ENCODE measurements at regions not wholly inside any gene's neighbourhood (a gene's known extent, or its start where the extent isn't known, plus 50 kb on each side); places are given as distances from the start of the nearest gene placed in this dataset.

DNA sequence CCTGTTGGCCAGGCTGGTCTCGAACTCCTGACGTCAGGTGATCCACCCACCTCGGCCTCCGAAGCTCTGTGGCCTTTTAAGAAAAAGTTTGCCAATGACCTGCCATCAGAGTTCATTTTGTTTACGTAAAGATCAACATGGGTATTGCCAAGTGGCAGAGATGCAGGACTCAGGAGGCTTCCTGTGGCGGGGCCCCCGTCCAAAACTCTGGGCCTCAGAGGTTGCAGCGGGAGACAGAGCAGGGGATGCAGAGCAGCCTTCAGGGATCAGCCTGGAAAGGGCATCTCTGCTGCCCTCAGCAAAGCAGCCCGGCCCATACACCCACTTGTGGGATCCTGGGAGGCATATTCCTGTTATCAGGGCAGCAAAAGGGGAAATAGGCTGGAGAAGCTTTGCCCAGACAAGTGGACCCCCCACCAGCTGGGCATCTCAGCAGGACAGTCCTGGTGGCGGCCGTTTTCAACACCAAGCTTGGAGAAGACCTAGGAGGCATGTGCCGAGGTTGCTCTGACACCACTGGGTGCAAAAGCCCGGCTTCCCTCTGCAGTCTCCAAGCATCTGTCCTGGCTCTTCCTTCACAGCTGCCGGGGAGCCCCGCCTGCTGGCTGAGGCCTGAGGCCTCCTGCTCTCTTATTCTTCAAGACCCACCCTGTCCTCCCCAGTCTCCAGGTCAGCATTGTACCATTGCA lies 1152.4 kb downstream of the BRD1 start:
- DNase-seq (no peak), ATAC-seq (replicated peaks in 1 of 4) (no peak)
- Histone ChIP-seq H3K4me1 (ENCODE audit: control insufficient read depth in 1 of 2, extremely low read depth in 1 of 2, insufficient read depth in 2 of 2, low read length in 2 of 2) (no peaks in the 10 kb centered on the region), H3K9me3 (no peaks in the 10 kb centered on the region), H3K36me3 (ENCODE audit: control insufficient read depth in 2 of 2, extremely low read depth in 1 of 2, insufficient read depth in 1 of 2, low read length in 1 of 2) (no peaks in the 10 kb centered on the region), H3K27ac (ENCODE audit: low read length) (no peak overlapping the region), H3K4me3 (ENCODE audit: control insufficient read depth in 1 of 2, extremely low read depth in 1 of 2, low read length in 1 of 2) (no peak overlapping the region), H3K27me3 (replicated peaks in 1 of 2; ENCODE audit: control insufficient read depth in 2 of 2, extremely low read depth in 1 of 2, insufficient read depth in 2 of 2, low read length in 1 of 2) (no peaks in the 10 kb centered on the region)
- ChIA-PET POLR2A (no interaction called here), CTCF (no interaction called here)
- no peaks in the 10 kb centered on the region for H3K4me1 Mint-ChIP-seq
- peaks cover 3 to 16% (median 15%) of the 10 kb centered on the region in 3 donors for H3K9me3 Mint-ChIP-seq
- no peak overlapping the region for H3K27ac Mint-ChIP-seq
- H3K27me3 Mint-ChIP-seq: no peaks in the 10 kb centered on the region
- no peak overlapping the region for H3K4me3 Mint-ChIP-seq
- WGBS (ENCODE audit: insufficient coverage): 90% methylated on average over 15 of the region's 15 CpGs
- no peaks in the 10 kb centered on the region for H3K36me3 Mint-ChIP-seq

DNA sequence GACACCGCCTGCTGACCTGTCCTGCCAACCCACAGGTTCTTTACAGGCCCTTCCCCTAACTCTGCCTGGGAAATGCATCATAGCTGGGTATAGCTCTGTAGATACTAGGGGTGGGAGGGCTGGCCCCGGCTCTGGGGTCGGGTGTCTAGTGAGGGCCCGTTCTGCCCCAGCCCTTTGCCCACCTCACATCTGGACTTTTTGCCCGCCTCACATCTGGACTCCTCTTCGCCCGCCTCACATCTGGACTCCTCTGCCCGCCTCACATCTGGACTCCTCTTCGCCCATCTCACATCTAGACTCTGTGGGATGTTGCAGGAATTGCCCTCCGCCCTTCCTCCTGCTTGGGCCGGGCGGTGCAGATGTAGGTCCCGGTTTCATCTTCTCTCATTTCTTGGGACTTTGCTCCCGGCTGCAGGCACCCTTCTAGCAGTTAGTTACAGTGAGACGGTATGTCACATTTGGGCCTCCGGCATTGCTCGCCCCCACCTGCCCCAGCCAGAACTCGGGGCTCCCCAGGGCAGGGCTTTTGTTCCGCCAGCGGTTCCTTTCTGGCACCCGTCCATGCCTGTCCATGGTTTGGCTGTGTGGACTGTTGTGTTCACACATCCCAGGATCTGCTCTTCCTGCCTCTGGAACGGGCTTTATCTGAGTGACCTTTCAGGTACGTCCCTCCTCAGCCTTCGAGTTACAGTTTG lies 1153.7 kb downstream of the BRD1 start:
- ChIA-PET CTCF (no interaction called here), POLR2A (no interaction called here)
- Mint-ChIP-seq H3K4me3 (no peak overlapping the region), H3K27me3 (no peaks in the 10 kb centered on the region), H3K4me1 (no peaks in the 10 kb centered on the region), H3K36me3 (no peaks in the 10 kb centered on the region), H3K9me3 (peaks cover 3 to 16% (median 15%) of the 10 kb centered on the region in 3 donors), H3K27ac (no peak overlapping the region)
- Histone ChIP-seq H3K9me3 (no peaks in the 10 kb centered on the region), H3K27me3 (replicated peaks in 1 of 2; ENCODE audit: control insufficient read depth in 2 of 2, extremely low read depth in 1 of 2, insufficient read depth in 2 of 2, low read length in 1 of 2) (peaks cover 0 to 6% of the 10 kb centered on the region in 2 experiments), H3K4me3 (ENCODE audit: control insufficient read depth in 1 of 2, extremely low read depth in 1 of 2, low read length in 1 of 2) (no peak overlapping the region), H3K27ac (ENCODE audit: low read length) (no peak overlapping the region), H3K4me1 (ENCODE audit: control insufficient read depth in 1 of 2, extremely low read depth in 1 of 2, insufficient read depth in 2 of 2, low read length in 2 of 2) (no peaks in the 10 kb centered on the region), H3K36me3 (ENCODE audit: control insufficient read depth in 2 of 2, extremely low read depth in 1 of 2, insufficient read depth in 1 of 2, low read length in 1 of 2) (no peaks in the 10 kb centered on the region)
- WGBS (ENCODE audit: insufficient coverage): 82% methylated on average over 20 of the region's 24 CpGs
- ATAC-seq (replicated peaks in 1 of 4): no peak
- no peak for DNase-seq

GRCh38 chr22:48672387-48672786 lies 1155.3 kb downstream of the BRD1 start:
- Mint-ChIP-seq H3K9me3 (peaks cover 3 to 16% (median 15%) of the 10 kb centered on the region in 3 donors), H3K4me3 (no peak overlapping the region), H3K36me3 (no peaks in the 10 kb centered on the region), H3K4me1 (no peaks in the 10 kb centered on the region), H3K27me3 (no peaks in the 10 kb centered on the region), H3K27ac (no peak overlapping the region)
- H3K9me3 ChIP-seq: no peaks in the 10 kb centered on the region
- H3K4me3 ChIP-seq (ENCODE audit: control insufficient read depth in 1 of 2, extremely low read depth in 1 of 2, low read length in 1 of 2): no peak overlapping the region
- H3K4me1 ChIP-seq (ENCODE audit: control insufficient read depth in 1 of 2, extremely low read depth in 1 of 2, insufficient read depth in 2 of 2, low read length in 2 of 2): no peaks in the 10 kb centered on the region
- ChIA-PET CTCF (no interaction called here), POLR2A (no interaction called here)
- no CpG with 5 or more reads among the region's 3 CpGs for WGBS (ENCODE audit: insufficient coverage)
- H3K27ac ChIP-seq (ENCODE audit: low read length): no peak overlapping the region
- ATAC-seq (replicated peaks in 1 of 4) (no peak), DNase-seq (no peak)
- no peaks in the 10 kb centered on the region for H3K36me3 ChIP-seq (ENCODE audit: control insufficient read depth in 2 of 2, extremely low read depth in 1 of 2, insufficient read depth in 1 of 2, low read length in 1 of 2)
- peaks cover 0 to 6% of the 10 kb centered on the region in 2 experiments for H3K27me3 ChIP-seq (replicated peaks in 1 of 2; ENCODE audit: control insufficient read depth in 2 of 2, extremely low read depth in 1 of 2, insufficient read depth in 2 of 2, low read length in 1 of 2)

- no peaks in the 10 kb centered on the region for H3K4me1 ChIP-seq (ENCODE audit: control insufficient read depth in 1 of 2, extremely low read depth in 1 of 2, insufficient read depth in 2 of 2, low read length in 2 of 2)
- ATAC-seq (replicated peaks in 1 of 4) (no peak), DNase-seq (no peak)
- ChIA-PET POLR2A (no interaction called here), CTCF (no interaction called here)
- no peak overlapping the region for H3K27ac Mint-ChIP-seq
- no peaks in the 10 kb centered on the region for H3K36me3 ChIP-seq (ENCODE audit: control insufficient read depth in 2 of 2, extremely low read depth in 1 of 2, insufficient read depth in 1 of 2, low read length in 1 of 2)
- no peaks in the 10 kb centered on the region for H3K4me1 Mint-ChIP-seq
- H3K27me3 ChIP-seq (replicated peaks in 1 of 2; ENCODE audit: control insufficient read depth in 2 of 2, extremely low read depth in 1 of 2, insufficient read depth in 2 of 2, low read length in 1 of 2): peaks cover 0 to 6% of the 10 kb centered on the region in 2 experiments
- H3K27ac ChIP-seq (ENCODE audit: low read length): no peak overlapping the region
- H3K4me3 Mint-ChIP-seq: no peak overlapping the region
- no peaks in the 10 kb centered on the region for H3K36me3 Mint-ChIP-seq
- 72% methylated on average over 4 of the region's 5 CpGs for WGBS (ENCODE audit: insufficient coverage)
- H3K4me3 ChIP-seq (ENCODE audit: control insufficient read depth in 1 of 2, extremely low read depth in 1 of 2, low read length in 1 of 2): no peak overlapping the region
- no peaks in the 10 kb centered on the region for H3K9me3 ChIP-seq
- H3K9me3 Mint-ChIP-seq: peaks cover 3 to 16% (median 15%) of the 10 kb centered on the region in 3 donors
- no peaks in the 10 kb centered on the region for H3K27me3 Mint-ChIP-seq
Measured at GRCh38 chr22:48670731-48671130, 1156.9 kb downstream of the BRD1 start.

DNA sequence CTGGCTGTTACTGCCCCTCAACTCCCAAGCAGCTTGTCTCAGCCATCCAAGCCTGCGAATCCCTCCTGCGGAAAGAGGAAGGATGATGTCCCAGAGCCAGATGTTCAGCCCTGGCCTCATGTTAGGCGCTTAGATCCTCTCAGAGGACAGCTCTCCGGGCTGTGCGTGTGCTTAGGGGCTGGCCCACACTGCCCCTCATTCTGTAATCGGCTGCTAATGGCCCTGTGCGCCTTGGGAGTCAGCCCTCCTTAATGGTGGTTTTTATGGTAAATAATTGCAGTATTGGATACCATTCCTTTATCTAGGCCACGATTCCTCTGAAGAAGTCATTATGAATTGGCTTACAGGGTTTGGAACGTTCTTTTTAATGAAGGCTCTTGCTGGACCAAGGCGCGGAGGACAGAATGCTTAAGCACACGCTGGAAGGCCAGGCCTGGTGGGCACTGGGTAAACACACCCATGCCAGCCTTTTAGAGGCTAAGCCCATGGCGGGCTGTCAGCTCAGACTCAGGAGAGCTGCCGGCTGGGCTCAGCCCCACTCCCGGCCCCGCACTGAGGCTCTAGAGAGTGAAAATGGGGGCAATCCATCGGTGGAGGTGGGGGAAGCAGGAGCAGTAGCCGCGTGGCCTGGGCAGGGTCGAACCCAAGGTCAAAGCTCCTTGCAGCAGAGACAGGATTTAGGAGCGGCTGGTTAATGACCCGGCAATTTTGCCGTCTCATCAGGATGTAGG lies 1157.5 kb downstream of the BRD1 start:
- CTCF ChIA-PET: no interaction called here
- ATAC-seq (replicated peaks in 1 of 4): no peak
- no peaks in the 10 kb centered on the region for H3K4me1 Mint-ChIP-seq
- Histone ChIP-seq H3K9me3 (no peaks in the 10 kb centered on the region), H3K27me3 (replicated peaks in 1 of 2; ENCODE audit: control insufficient read depth in 2 of 2, extremely low read depth in 1 of 2, insufficient read depth in 2 of 2, low read length in 1 of 2) (peaks cover 0 to 6% of the 10 kb centered on the region in 2 experiments), H3K4me3 (ENCODE audit: control insufficient read depth in 1 of 2, extremely low read depth in 1 of 2, low read length in 1 of 2) (no peak overlapping the region), H3K4me1 (ENCODE audit: control insufficient read depth in 1 of 2, extremely low read depth in 1 of 2, insufficient read depth in 2 of 2, low read length in 2 of 2) (no peaks in the 10 kb centered on the region), H3K27ac (ENCODE audit: low read length) (no peak overlapping the region), H3K36me3 (ENCODE audit: control insufficient read depth in 2 of 2, extremely low read depth in 1 of 2, insufficient read depth in 1 of 2, low read length in 1 of 2) (no peaks in the 10 kb centered on the region)
- H3K36me3 Mint-ChIP-seq: no peaks in the 10 kb centered on the region
- H3K27me3 Mint-ChIP-seq: no peaks in the 10 kb centered on the region
- DNase-seq: no peak
- WGBS (ENCODE audit: insufficient coverage): 88% methylated on average over 19 of the region's 23 CpGs
- POLR2A ChIA-PET: no interaction called here
- H3K9me3 Mint-ChIP-seq: peaks cover 3 to 19% (median 16%) of the 10 kb centered on the region in 3 donors
- H3K27ac Mint-ChIP-seq: no peak overlapping the region
- no peak overlapping the region for H3K4me3 Mint-ChIP-seq

DNA sequence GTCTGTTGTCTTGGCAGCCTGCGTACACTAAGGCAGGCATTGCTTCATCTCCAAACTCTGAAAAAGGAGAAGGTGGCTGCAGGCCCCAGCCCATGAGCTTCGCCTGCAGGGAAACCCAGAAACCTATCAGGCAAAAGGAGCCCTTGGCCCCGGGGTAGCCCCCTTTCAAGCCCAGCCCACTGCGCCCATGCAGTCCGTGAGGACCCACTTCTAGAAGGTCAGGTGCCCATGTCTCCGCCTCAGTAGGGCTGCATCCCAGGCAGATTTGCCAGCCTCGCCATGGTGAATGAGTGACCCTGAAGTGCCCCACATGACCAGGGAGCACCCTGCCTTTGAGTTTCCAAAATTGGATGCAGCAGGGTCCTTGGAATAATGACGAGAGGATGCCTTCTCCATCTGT lies 1158.4 kb downstream of the BRD1 start:
- POLR2A ChIA-PET: no interaction called here
- Mint-ChIP-seq H3K36me3 (no peaks in the 10 kb centered on the region), H3K9me3 (peaks cover 3 to 25% (median 17%) of the 10 kb centered on the region in 3 donors), H3K27ac (no peak overlapping the region), H3K4me1 (no peaks in the 10 kb centered on the region), H3K27me3 (no peaks in the 10 kb centered on the region), H3K4me3 (no peak overlapping the region)
- DNase-seq (no peak), ATAC-seq (replicated peaks in 1 of 4) (no peak)
- 93% methylated on average over 7 of the region's 8 CpGs for WGBS (ENCODE audit: insufficient coverage)
- Histone ChIP-seq H3K27ac (ENCODE audit: low read length) (no peak overlapping the region), H3K36me3 (ENCODE audit: control insufficient read depth in 2 of 2, extremely low read depth in 1 of 2, insufficient read depth in 1 of 2, low read length in 1 of 2) (no peaks in the 10 kb centered on the region), H3K4me1 (ENCODE audit: control insufficient read depth in 1 of 2, extremely low read depth in 1 of 2, insufficient read depth in 2 of 2, low read length in 2 of 2) (no peaks in the 10 kb centered on the region), H3K4me3 (ENCODE audit: control insufficient read depth in 1 of 2, extremely low read depth in 1 of 2, low read length in 1 of 2) (no peak overlapping the region), H3K9me3 (no peaks in the 10 kb centered on the region), H3K27me3 (replicated peaks in 1 of 2; ENCODE audit: control insufficient read depth in 2 of 2, extremely low read depth in 1 of 2, insufficient read depth in 2 of 2, low read length in 1 of 2) (peaks cover 0 to 6% of the 10 kb centered on the region in 2 experiments)
- CTCF ChIA-PET: no interaction called here

Data from T-cell (primary cell).